ENCODE measurements at regions not wholly inside any gene's neighbourhood (a gene's known extent, or its start where the extent isn't known, plus 50 kb on each side); places are given as distances from the start of the nearest gene placed in this dataset.
"Not testable (repeated sequence)": the region's sequence is repeated elsewhere in the genome, so short reads cannot be mapped to it uniquely, and the experiment has no call there.

DNA sequence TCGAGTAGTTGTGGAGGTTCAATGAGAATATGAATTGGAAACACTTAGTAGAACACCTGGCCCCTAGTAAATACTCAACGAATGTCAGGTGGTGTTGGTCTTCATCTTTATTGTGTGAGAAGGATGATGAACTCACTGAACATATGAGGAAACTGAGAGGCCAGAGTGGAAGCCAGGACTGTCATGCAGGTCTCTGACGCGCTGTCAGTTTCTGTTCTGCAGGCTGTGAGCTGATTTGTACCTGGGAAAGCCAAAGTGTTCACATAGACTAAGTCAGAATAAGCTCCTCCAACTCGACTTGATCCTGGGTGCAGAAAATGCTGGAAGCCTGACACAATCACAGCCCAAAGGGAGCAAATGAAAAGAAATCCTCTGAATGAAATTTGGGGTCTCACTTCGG, 222.2 kb downstream of the LY86 start:
- no peak for DNase-seq (ENCODE audit: low spot score)
- FAIRE-seq, result no peak

DNA sequence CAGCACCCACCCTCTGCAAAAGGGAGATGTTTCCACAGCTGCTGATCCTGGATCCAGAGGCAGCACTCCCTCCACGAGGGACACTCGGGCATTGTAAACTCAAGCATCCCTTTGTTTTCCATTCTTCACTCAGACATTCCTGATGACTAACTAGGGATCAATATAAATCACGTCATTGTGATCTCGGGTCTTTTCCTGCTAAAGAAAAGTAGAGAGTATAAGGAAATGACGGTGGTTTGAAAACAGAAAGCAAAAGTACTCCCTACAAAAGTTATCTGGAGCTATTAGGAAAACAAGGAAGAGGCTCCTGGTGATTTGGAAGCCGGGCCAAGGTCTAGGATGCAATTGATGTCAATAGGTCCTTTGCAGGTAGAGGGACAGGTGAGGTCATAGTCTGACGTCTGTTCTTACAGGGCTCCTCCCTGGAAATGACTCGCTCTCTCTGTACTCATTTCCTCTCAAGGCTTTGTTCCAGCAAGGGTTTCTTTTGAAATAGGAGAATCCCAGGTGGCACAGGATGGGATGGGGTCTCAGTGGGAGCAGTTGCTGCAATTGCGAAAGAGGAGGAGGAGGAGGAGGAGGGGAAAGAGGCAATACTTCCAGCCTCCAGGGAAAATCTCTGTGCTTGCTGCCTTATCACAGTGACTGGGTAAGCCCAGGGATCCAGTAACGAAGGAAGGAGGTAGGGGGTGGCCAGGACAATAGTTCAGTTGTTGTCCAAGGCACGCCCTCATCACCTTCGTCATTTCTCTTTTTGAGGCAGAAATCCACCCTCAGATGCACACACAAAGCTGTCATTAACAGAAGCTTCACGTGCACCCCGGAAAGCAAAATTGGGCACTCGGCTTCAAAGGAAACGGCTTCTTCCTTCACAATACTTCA, 222.8 kb downstream of the LY86 start:
- DNase-seq (ENCODE audit: low spot score) (peak; percentile 33), FAIRE-seq (no peak)

DNA sequence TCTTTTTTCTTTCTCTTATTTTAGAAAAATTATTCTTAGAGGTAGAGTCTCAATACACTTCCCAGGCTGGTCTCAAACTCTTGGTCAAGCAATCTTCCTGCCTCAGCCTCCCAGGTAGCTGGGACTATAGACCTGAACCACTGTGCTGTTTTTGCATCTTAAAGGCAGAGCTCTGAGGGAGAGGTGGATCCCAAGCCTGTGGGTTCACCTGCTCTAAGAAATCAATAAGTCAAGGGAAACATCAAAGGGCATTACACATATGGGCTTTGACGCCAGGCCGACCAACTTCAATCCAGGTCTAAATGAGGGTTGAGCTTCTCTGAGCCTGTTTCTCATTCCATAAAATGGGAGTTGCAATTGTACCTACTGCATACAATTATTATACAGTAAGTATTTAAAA, 223.9 kb downstream of the LY86 start:
- no peak for FAIRE-seq
- no peak for DNase-seq (ENCODE audit: low spot score)

DNA sequence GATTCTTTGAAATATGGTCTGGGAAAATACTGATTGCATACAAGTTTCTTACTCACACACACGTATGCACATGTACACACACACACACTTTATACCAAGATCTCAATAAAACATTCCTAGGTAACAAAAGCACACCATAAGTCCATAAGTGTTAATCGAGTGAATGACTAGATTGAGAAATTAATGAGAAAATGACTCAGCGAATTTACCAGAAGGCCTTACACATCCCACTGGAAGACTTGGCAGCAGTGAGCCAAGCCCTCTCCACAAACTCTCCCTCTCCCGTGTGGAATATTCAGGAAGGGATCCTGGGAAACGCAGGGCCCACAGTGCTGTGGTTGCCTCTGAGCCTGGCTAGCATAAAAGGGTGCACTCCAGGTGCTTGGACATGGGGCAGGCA, 227.2 kb downstream of the LY86 start:
- FAIRE-seq, result no peak

DNA sequence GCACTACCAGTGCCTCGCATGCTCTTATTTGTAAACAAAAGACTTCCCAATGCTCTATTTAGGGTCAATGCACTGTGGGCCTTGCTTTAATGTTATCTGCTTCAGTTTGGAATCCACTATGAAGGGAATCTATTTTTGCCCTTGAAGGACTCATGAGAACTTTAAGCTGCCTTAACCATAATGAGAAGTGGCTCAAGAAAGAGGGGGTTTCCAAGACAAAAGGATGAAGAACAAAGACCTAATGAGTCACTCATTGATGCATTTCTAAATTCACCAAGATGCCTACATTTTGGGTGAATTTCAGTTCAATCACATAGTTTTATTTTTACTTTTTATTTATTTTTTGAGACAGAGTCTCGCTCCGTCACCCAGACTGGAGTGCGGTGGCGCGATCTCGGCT, 228.2 kb downstream of the LY86 start:
- FAIRE-seq (no peak), DNase-seq (ENCODE audit: low spot score) (no peak)

More for the DNA sequence above, 227.2 kb downstream of the LY86 start:
- DNase-seq (ENCODE audit: low spot score), result no peak

DNA sequence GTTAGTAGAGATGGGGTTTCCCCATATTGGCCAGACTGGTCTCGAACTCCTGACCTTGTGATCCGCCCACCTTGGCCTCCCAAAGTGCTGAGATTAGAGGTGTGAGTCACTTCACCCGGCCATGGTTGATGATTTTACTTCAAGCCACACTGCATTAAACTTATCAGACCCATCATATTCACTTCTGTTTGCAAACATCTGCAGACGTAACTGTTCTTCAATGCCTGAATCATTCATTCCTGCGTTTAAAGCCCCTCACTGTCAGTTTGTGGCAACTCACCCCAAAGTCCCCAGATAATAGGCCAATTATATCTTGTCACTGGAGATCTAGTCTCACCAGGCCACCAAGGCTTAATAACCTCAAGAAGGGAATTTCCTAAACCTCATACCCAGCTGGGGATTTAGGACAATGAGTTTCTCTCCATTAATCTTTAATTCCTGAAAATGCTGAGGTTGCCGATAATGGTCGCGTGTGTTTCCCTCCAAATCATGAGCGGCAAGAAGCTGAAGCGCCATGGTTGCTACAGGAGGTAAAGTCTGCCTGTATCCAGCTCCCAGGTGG, 229.6 kb downstream of the LY86 start:
- FAIRE-seq (no peak), DNase-seq (ENCODE audit: low spot score) (peak; percentile 4)

DNA sequence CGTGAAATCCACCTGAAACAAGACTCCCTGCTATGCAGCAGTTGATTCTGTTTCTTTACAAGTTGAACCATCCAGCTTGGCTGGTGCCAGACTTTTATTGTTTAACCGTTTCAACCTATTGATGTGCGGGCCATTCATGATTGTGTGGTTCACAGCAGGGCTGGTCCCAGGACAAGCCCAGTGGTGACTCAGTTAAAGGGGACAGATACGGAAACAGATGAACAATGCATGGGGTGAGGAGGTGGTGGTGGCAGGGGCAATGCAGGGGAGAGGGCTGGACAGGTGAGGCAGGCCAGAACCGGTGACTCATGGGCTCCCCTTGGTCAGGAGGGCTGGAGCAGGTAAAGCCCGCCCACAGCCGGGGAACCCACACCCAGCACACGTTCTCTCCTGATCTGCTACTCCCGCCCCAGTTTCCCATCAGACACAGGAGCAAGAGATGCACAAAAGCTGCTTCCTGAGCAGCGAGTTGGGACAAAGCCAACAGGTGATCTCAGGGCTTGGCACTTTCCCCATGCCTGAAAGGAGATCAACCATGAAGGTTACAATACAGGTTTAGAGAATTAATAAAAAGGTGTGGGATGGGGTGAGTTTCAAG, 232.2 kb downstream of the LY86 start:
- no peak for FAIRE-seq

DNA sequence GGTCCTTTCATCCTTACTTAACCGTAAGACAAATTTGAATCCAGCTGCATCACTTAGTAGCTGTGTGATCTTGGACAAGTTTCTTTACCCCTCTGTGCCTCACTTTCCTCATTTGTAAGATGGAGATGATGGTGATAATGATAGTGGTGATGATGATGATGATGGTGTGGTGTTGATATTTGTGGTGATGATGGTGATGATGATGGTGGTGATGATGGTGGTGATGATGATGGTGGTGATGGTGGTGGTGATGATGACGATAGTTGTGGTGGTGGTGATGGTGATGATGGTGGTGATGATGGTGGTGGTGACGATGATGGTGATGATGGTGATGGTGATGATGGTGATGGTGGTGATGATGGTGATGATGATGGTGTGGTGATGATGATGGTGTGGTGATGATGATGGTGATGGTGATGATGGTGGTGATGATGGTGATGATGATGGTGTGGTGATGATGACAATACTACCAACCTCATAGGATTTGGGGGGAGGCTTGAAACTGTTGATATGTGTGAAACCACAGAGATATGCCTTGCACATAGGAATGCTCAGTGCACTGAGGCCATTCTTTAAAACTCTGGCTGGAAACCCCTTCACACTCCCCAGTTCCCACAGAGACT, 233.2 kb downstream of the LY86 start:
- no peak for FAIRE-seq
- DNase-seq (ENCODE audit: low spot score), result no peak

More for the DNA sequence above, 232.2 kb downstream of the LY86 start:
- DNase-seq (ENCODE audit: low spot score), result no peak

DNA sequence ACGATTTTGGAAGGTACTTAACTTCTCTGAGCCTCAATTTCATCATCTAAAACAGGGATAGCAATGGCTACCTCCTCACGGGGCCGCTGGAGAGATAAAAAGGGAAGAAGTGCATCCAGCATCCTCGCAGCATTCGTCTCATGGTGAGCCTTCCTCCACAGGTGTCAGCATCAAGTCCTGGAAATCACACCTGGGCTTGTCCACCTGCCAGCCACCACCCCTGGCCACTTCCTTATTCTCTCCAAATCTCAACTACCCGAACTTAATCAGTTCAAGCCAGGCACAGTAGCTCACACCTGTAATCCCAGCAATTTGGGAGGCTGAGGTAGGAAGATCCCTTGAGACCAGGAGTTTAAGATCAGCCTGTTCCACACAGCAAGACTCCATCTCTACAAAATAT, 234.5 kb downstream of the LY86 start:
- no peak for DNase-seq (ENCODE audit: low spot score)
- FAIRE-seq, result no peak

DNA sequence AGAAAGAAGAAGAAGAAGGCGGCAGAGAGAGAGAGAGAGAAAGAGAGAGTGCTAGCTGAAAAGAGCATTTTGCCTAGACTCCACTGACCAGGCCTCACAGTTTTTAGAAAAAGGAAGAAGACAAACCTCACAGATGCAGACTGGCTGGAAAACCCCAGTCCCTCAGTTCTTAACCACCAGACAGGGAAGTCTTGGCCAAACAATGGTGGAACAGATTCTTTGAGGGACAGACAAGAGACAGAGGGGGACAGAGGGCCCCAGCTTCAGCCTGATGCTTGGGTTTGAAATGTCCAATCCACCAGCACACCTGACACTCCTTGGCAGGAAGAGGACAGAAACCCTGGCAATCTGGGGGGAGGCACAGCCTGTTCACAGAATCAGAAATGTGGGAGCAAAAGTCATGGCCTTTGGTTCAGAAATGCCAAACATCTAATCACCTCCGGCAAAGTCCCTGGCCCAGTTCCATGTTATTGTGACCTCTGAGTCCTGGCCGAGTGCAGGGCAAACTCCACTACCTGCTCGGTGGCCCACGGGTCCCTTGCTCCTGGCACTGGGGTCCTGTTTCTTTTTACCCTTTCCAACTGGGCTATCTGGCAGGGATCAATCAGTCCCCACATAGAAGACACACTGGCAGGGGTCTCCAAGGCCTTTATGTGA, 235.2 kb downstream of the LY86 start:
- no peak for FAIRE-seq
- DNase-seq (ENCODE audit: low spot score), result no peak

DNA sequence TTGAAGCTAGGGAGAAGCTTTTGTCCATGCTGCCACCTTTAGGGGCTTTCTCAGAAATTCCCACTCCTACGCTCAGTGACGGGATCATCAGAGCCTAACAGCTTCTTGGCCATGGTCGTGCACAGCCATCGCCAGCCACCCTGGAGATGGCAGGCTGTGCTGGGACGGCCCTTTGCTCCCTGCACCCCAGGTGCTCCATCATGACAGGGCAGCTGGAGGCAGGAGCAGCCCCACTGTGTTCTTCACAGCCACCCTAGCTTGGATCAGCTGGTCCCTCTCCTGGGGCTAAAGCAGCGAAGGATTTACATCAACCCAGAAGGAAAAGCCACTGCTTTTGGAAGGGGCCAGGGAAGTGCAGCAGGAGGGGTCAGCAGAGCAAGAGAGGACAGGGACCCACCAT, 235.9 kb downstream of the LY86 start:
- no peak for FAIRE-seq
- no peak for DNase-seq (ENCODE audit: low spot score)

DNA sequence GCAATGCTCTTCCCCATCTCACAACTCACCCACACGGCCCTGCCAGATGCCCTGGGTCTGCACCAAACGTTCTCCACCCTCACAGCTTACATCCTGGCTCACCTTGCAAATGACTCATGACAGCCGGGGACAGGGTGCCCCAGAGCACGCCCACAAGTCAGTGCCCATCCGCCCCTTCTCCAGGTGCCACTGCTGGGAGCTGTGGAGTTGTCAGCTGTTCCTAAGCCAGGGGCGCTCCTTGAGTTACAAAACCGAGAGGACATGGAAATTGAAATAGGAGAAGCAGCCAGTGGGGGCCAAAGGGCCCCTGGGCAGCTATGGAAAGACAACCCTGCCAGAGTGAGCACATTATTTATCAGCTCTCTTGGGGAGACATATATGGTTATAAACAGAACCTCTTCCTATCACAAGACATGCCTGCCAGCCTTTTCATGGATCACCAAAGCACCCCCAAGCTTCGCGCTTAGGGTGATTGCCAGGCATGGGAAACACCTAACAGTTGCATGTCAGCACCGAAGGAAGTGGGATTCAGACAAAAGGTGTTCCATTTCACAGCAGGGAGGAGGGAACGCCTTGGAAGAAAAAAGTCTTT, 236.8 kb downstream of the LY86 start:
- DNase-seq (ENCODE audit: low spot score) (no peak), FAIRE-seq (no peak)

DNA sequence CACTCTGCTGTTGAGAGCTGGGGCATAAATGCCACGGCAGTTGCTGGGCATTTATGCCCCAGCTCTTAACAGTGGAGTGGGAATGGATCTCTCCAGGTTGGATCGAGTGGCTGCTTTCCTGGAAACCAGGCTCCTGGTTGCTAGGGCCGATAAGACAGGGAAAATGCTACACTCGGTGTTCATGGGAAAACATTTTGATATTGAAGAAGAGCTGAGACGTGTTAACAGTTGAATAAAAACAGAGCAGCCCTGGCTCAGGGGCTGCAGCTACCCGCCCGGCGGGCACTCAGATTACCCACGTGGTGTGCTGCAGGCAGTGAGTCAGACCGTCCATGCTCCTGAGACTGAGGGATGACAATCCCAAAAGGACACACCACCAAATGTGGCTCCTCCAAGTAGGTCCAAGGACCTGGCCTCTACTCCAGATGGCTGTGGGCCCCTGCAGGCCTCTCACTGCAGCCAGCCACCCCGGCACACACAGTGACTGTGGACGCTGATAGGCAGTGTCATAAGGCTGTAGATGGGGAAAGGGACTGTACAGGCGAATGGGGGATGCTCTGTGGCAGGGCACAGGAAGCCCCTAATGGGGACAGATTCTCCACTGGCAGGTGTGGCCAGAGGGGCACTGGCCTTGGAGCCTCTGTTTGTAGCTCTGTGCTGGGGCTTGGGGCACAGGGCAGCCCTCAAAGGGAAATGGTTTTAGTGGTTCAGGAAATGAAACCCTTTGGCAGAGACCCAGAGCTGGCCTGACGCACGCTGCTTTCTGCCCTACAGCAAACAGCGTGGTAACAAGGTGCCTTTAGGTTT, 237.8 kb downstream of the LY86 start:
- DNase-seq (ENCODE audit: low spot score) (no peak), FAIRE-seq (no peak)

DNA sequence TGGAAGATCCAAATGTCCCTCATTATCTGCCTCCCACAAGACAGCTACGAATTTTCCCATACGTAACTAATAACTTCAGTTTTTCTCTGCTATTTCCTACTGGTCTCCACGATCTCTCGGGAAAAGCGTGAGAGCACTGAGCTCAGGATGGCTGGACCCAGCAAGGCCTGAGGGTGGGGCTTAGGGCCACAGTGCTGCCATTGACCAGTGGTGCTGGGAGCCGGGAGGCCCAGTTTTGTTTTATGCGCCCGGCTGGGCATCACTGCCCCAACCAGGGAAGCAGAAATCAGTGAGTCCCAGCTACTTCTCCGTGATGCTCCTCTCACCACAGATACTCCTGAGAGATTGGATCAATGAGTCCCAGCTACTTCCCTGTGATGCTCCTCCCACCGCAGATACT, 238.4 kb downstream of the LY86 start:
- DNase-seq (ENCODE audit: low spot score) (no peak), FAIRE-seq (no peak)

DNA sequence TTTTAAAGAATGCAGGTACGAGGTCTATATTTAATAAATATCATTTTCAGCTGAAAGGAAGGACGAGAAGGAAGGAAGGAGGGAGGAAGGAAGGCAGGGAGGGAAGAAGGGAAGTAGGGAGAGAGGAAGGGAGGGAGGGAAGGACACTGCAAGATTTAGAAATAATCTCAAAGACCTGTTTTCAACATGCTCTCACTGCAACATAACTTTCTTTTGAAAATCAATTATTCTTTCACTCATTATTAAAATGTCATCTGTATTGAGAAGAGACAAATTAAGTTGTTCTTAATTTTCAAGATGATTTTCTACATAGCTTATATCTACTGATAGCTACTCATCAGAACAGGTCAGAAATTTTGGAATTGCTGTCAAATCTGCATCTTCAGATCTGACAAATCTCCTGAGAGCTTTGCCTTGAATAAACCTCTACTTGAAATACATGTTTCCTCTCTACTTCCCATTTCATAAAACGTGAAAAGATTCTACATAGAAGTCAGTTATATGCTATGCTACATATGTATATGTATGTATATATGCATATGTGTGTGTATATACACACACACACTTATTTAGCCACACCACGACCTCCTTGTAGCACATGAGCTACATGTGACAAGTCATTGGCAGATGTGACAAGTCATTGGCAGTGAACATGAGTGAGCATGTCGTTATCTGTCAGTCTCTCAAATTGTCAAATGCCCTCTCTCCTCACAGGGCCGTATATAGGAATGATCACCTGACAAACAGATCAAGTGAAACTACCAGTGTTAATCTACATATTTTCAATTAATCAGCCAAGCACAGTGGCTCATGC, 241.6 kb downstream of the LY86 start:
- FAIRE-seq, result no peak

DNA sequence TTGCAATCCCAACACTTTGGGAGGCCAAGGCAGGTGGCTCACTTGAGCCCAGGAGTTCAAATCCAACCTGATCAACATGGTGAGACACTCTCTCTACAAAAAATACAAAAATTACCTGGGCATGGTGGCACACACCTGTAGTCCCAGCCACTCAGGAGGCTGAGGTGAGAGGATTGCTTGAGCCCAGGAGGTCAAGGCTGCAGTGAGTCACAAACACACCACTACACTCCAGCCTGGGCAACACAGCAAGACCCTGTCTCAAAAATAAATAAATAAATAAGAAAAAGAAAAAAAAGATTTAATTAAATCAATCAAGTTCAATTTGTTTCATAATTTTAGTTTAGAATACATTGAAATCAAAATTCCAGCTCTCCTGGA, 242.2 kb downstream of the LY86 start:
- FAIRE-seq; DNase-seq (ENCODE audit: low spot score): not testable (repeated sequence)

More for the DNA sequence above, 241.6 kb downstream of the LY86 start:
- DNase-seq (ENCODE audit: low spot score), result no peak

DNA sequence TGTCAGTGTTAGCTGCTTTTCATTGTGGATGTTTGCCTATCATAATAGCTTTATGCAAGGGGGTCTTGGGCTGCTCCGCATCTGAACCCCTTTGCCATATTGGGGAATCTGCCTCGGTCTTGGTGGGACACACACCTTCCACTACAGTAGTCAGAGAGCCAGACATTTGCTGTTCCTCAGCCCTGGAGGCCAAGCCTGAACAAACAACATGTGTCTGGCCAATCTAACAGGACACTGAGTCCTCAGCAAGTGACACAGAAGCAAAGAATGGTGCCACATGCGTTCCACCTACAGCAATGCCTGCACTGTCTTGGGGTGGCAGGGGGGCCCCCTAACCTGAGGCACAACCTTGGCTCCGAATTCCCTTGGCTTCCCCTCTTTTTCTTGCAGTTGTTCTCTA, 243.9 kb downstream of the LY86 start:
- FAIRE-seq (no peak), DNase-seq (ENCODE audit: low spot score) (no peak)

DNA sequence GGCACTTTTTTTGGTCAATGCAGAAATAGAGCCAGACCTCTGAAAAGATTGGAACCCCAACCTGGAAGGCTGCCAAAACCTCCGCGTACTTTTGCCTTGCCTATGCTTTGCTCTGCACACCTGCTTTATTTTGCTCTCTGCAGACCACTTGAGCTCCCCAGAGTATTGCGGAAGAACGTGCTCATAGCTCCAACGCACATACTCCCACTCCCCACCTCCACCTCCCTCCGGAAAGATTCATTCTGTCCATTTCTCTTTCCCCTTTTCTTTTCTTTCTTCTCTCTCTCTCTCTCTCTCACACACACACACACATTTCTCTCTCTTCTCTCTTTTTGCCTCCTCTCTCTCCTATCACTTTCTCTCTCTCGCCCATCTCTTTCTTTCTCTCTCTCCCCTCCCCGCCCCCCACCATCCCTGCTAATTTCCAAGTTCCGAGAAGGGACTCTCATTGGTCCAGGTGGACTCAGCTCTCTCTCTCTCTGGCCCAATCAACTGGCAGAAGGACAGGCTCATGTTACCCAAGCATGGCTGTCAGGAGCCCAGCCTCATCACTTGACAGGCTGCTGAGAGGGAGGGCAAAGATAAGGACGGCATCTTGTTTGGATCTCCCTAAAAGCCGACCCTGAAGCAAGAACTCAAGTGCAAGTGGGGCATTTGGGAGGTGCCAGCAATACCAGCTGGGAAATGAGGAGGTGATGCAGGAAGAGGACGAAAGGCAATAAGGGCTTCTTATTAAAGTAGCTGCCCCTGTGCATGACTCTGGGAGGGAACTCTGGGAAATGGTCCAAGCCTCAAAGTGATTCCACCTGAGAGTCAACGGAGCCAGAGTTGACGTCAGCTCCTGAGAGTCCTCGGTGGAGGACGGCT, 246.1 kb downstream of the LY86 start:
- FAIRE-seq (no peak), DNase-seq (ENCODE audit: low spot score) (no peak)

DNA sequence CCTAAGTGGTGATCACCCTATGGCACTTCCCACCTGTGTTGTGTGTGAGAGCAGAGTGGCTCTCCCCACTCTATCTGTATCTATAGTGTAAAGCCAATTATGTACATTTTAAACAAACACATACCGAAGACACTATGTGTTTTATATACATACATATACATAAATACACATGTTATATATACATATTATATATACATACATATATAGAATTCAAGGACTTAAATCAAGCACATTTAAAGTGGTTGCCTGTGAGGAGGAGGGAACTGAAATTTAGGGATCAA, 246.6 kb downstream of the LY86 start:
- no peak for DNase-seq (ENCODE audit: low spot score)
- no peak for FAIRE-seq

All from RCC 7860 (cell line).